WTC11 (cell line): ENCODE measurements at regions not wholly inside any gene's neighbourhood (a gene's known extent, or its start where the extent isn't known, plus 50 kb on each side); places are given as distances from the start of the nearest gene placed in this dataset.
A peak's percentile ranks its signal among the peaks of the same experiment; 100 is the strongest.

Experiments
- ATAC-seq: fragments of 200-7000 bp; cut with Tn5 transposase; 2 replicates; pipeline ENCODE4 v1.10.0; 2021; ENCODE audit warnings: mild to moderate bottlenecking, moderate library complexity
- CTCF ChIA-PET: fragments of 300-600 bp; sonication (Branson Sonifier 250); formaldehyde crosslinking; loops from one replicate; lab custom pipeline; 2021; ENCODE audit warnings: antibody characterized with exemption; lab: Charles Lee
- POLR2A ChIA-PET: fragments of 350-600 bp; sonication (Branson Sonifier 250); formaldehyde crosslinking; loops from one replicate; lab custom pipeline; 2021; ENCODE audit warnings: antibody characterized with exemption; lab: Charles Lee
- DNase-seq: peaks from one replicate; pipeline ENCODE4 v3.0.0; 2021; ENCODE audit warnings: low spot score
- H3K27ac Mint-ChIP-seq: 2 replicates; pipeline ENCODE4 v1.8.0; 2021; ENCODE audit warnings: mixed read lengths
- H3K27me3 Mint-ChIP-seq: 2 replicates; pipeline ENCODE4 v1.8.0; 2021; ENCODE audit warnings: low read depth, mild to moderate bottlenecking, moderate library complexity, mixed read lengths
- H3K36me3 Mint-ChIP-seq: 2 replicates; pipeline ENCODE4 v1.8.0; 2021; ENCODE audit warnings: mixed read lengths
- H3K4me1 Mint-ChIP-seq: 2 replicates; pipeline ENCODE4 v1.8.0; 2022; ENCODE audit warnings: mixed read lengths
- H3K4me3 Mint-ChIP-seq: 2 replicates; pipeline ENCODE4 v1.8.0; 2021; ENCODE audit warnings: mild to moderate bottlenecking, moderate library complexity, mixed read lengths
- H3K9me3 Mint-ChIP-seq: 2 replicates; pipeline ENCODE4 v1.8.0; 2021; ENCODE audit warnings: mixed read lengths
- ATF6 ChIP-seq: sonication (generic); formaldehyde crosslinking; IDR thresholded peaks from 2 replicates; pipeline ENCODE4 v1.8.1; 2023; ENCODE audit warnings: mild to moderate bottlenecking, missing genetic modification reagents
- CREM ChIP-seq: sonication (generic); formaldehyde crosslinking; IDR thresholded peaks from 2 replicates; pipeline ENCODE4 v1.8.1; 2022; ENCODE audit warnings: mild to moderate bottlenecking, missing genetic modification reagents, moderate library complexity
- FOXJ3 ChIP-seq: sonication (generic); formaldehyde crosslinking; IDR thresholded peaks from 2 replicates; pipeline ENCODE4 v1.9.0; 2021; ENCODE audit warnings: missing genetic modification reagents, mild to moderate bottlenecking, borderline replicate concordance
- GABPB1 ChIP-seq: sonication (generic); formaldehyde crosslinking; IDR thresholded peaks from 2 replicates; pipeline ENCODE4 v1.8.1; 2023; ENCODE audit warnings: mild to moderate bottlenecking, missing genetic modification reagents
- IRF2 ChIP-seq: sonication (generic); formaldehyde crosslinking; IDR thresholded peaks from 2 replicates; pipeline ENCODE4 v1.8.0; 2022; ENCODE audit warnings: low read depth, missing genetic modification reagents, borderline replicate concordance
- JAZF1 ChIP-seq: fragments of 250-450 bp; sonication (Bioruptor Pico); IDR thresholded peaks from 2 replicates; pipeline ENCODE4 v1.9.0; 2021; ENCODE audit warnings: moderate library complexity, mild to moderate bottlenecking, inconsistent platforms
- PRDM15 ChIP-seq: sonication (generic); formaldehyde crosslinking; IDR thresholded peaks from 2 replicates; pipeline ENCODE4 v1.8.0; 2022; ENCODE audit warnings: missing genetic modification reagents
- SMAD4 ChIP-seq: sonication (generic); formaldehyde crosslinking; IDR thresholded peaks from 2 replicates; pipeline ENCODE4 v1.8.0; 2022; ENCODE audit warnings: mild to moderate bottlenecking, missing genetic modification reagents
- USF1 ChIP-seq: sonication (generic); formaldehyde crosslinking; IDR thresholded peaks from 2 replicates; pipeline ENCODE4 v1.8.0; 2022; ENCODE audit warnings: mild to moderate bottlenecking, missing genetic modification reagents
- USF2 ChIP-seq: sonication (generic); formaldehyde crosslinking; IDR thresholded peaks from 2 replicates; pipeline ENCODE4 v1.8.1; 2023; ENCODE audit warnings: mild to moderate bottlenecking, missing genetic modification reagents, moderate library complexity
- ZNF232 ChIP-seq: sonication (generic); formaldehyde crosslinking; IDR thresholded peaks from 2 replicates; pipeline ENCODE4 v1.8.0; 2022; ENCODE audit warnings: mild to moderate bottlenecking, missing genetic modification reagents
- ZSCAN18 ChIP-seq: fragments of 250-450 bp; sonication (Bioruptor Pico); IDR thresholded peaks from 2 replicates; pipeline ENCODE4 v2.1.2; 2022; ENCODE audit warnings: mild to moderate bottlenecking, moderate library complexity

GRCh38 chr1:166327886-166328285 is 161.1 kb upstream of the FAM78B start:
- Mint-ChIP-seq H3K27me3 (no peaks in the 10 kb centered on the region), H3K9me3 (no peaks in the 10 kb centered on the region; the same call in 1 of the 2 replicates), H3K27ac (no peak overlapping the region), H3K4me3 (no peak overlapping the region), H3K4me1 (peaks cover 11% of the 10 kb centered on the region), H3K36me3 (no peaks in the 10 kb centered on the region)
- ChIA-PET POLR2A (no interaction called here), CTCF (no interaction called here)
- DNase-seq (no peak), ATAC-seq (no peak)
- TF ChIP-seq SMAD4 (CRISPR knock-in tag) (no peak), GABPB1 (CRISPR knock-in tag) (no peak)

- H3K9me3 Mint-ChIP-seq, result no peaks in the 10 kb centered on the region; the same call in 1 of the 2 replicates
- no peaks in the 10 kb centered on the region for H3K36me3 Mint-ChIP-seq
- ATAC-seq (no peak), DNase-seq (no peak)
- no peak for TF ChIP-seq ATF6 (CRISPR knock-in tag)
- no peak for TF ChIP-seq JAZF1
- no peak for TF ChIP-seq IRF2 (CRISPR knock-in tag)
- no peak for TF ChIP-seq USF1 (CRISPR knock-in tag)
- TF ChIP-seq FOXJ3, result no peak
- no peak for TF ChIP-seq PRDM15 (CRISPR knock-in tag)
- no peak for TF ChIP-seq ZNF232 (CRISPR knock-in tag)
- TF ChIP-seq CREM, result no peak
- no peaks in the 10 kb centered on the region for H3K27me3 Mint-ChIP-seq
- ChIA-PET CTCF (no interaction called here), POLR2A (no interaction called here)
- H3K4me1 Mint-ChIP-seq, result peaks cover 11% of the 10 kb centered on the region
- no peak overlapping the region for H3K27ac Mint-ChIP-seq
- no peak overlapping the region for H3K4me3 Mint-ChIP-seq
These were observed 162.2 kb upstream of the FAM78B start for GRCh38 chr1:166328956-166329355.

GRCh38 chr1:166330096-166330495 is 163.3 kb upstream of the FAM78B start:
- peaks cover 11% of the 10 kb centered on the region for H3K4me1 Mint-ChIP-seq
- POLR2A ChIA-PET, result no interaction called here
- no peak overlapping the region for H3K27ac Mint-ChIP-seq
- peak; percentile 33; the same call in 1 of the 2 replicates for TF ChIP-seq USF2 (CRISPR knock-in tag)
- TF ChIP-seq ZNF232 (CRISPR knock-in tag), result no peak
- TF ChIP-seq SMAD4 (CRISPR knock-in tag), result no peak
- TF ChIP-seq USF1 (CRISPR knock-in tag), result 0 out of 2 replicates have a peak, but pooled peaks have one; percentile 22
- no peak for TF ChIP-seq ZSCAN18 (CRISPR knock-in tag)
- TF ChIP-seq, all 79 proteins: peak for 2
- ATAC-seq (peak; percentile 69), DNase-seq (no peak)
- H3K36me3 Mint-ChIP-seq, result no peaks in the 10 kb centered on the region
- no peak overlapping the region for H3K4me3 Mint-ChIP-seq
- no peaks in the 10 kb centered on the region for H3K27me3 Mint-ChIP-seq
- CTCF ChIA-PET, result no interaction called here
- peaks cover 5% of the 10 kb centered on the region for H3K9me3 Mint-ChIP-seq
